RWPE2 (cell line): ENCODE measurements at regions not wholly inside any gene's neighbourhood (a gene's known extent, or its start where the extent isn't known, plus 50 kb on each side); places are given as distances from the start of the nearest gene placed in this dataset.

Experiments
- ATAC-seq: fragments of 200-7000 bp; cut with Tn5 transposase; 3 replicates; pipeline ENCODE4 v1.9.1; 2021; ENCODE audit warnings: low read depth
- DNase-seq: peaks from one replicate; pipeline ENCODE4 v3.0.0-alpha.2; 2020; ENCODE audit warnings: low spot score
- H3K27ac ChIP-seq: fragments of 450-650 bp; 2 replicates; pipeline ENCODE4 v1.5.1; 2017; ENCODE audit warnings: mild to moderate bottlenecking; ENCODE audit not compliant: poor library complexity, severe bottlenecking
- H3K27me3 ChIP-seq: fragments of 250-450 bp; sonication (Bioruptor Pico); 2 replicates; pipeline ENCODE4 v1.5.1; 2021; ENCODE audit warnings: mild to moderate bottlenecking, moderate library complexity; ENCODE audit not compliant: insufficient read depth, poor library complexity, severe bottlenecking
- H3K36me3 ChIP-seq: fragments of 250-450 bp; sonication (Bioruptor Pico); 2 replicates; pipeline ENCODE4 v1.5.1; 2020; ENCODE audit warnings: low read depth, mild to moderate bottlenecking, moderate library complexity
- H3K4me1 ChIP-seq: fragments of 250-450 bp; sonication (Bioruptor Pico); 2 replicates; pipeline ENCODE4 v1.5.1; 2021; ENCODE audit warnings: mild to moderate bottlenecking, moderate library complexity; ENCODE audit not compliant: insufficient read depth, poor library complexity, severe bottlenecking
- H3K4me3 ChIP-seq: fragments of 250-450 bp; sonication (Bioruptor Pico); 2 replicates; pipeline ENCODE4 v1.5.1; 2021; ENCODE audit warnings: mild to moderate bottlenecking, moderate library complexity; ENCODE audit not compliant: severe bottlenecking
- H3K9me3 ChIP-seq: fragments of 250-450 bp; sonication (Bioruptor Pico); 2 replicates; pipeline ENCODE4 v1.5.1; 2021; ENCODE audit warnings: mild to moderate bottlenecking, moderate library complexity; ENCODE audit not compliant: severe bottlenecking
- CTCF ChIP-seq: fragments of 450-650 bp; IDR thresholded peaks from one replicate; pipeline ENCODE4 v1.5.1; 2017; ENCODE audit warnings: mild to moderate bottlenecking, moderate library complexity; ENCODE audit not compliant: poor library complexity, severe bottlenecking

DNA sequence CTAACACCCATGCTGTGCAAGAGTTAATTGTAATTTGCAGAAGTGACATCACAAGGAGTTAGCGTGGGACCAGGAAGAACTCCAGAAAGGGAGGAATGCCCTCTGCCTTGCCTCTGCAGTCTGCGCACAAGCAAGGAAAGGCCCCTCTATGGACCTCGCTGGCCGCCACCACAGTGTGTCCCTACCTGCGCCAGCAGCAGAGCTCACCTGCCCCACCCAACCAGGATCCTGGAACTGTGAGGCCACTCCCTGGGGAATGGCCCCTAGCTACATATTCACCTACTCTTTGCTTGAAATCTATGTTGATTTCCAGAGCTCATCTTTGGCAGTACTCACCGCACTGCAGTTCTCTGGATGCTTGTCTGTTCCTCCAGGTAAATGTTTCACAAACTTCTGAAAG, 72.0 kb upstream of the MTNR1B start:
- ATAC-seq (no peak), DNase-seq (no peak)
- Histone ChIP-seq H3K9me3 (no peaks in the 10 kb centered on the region), H3K27me3 (no peaks in the 10 kb centered on the region), H3K36me3 (no peaks in the 10 kb centered on the region), H3K27ac (no peak overlapping the region), H3K4me1 (no peaks in the 10 kb centered on the region), H3K4me3 (no peak overlapping the region)
- no peak for TF ChIP-seq CTCF

GRCh38 chr11:92902417-92902816, 67.0 kb upstream of the MTNR1B start:
- Histone ChIP-seq H3K9me3 (no peaks in the 10 kb centered on the region), H3K4me3 (no peak overlapping the region), H3K4me1 (no peaks in the 10 kb centered on the region), H3K27me3 (no peaks in the 10 kb centered on the region), H3K27ac (no peak overlapping the region), H3K36me3 (no peaks in the 10 kb centered on the region)
- TF ChIP-seq CTCF, result no peak
- DNase-seq (no peak), ATAC-seq (no peak)

DNA sequence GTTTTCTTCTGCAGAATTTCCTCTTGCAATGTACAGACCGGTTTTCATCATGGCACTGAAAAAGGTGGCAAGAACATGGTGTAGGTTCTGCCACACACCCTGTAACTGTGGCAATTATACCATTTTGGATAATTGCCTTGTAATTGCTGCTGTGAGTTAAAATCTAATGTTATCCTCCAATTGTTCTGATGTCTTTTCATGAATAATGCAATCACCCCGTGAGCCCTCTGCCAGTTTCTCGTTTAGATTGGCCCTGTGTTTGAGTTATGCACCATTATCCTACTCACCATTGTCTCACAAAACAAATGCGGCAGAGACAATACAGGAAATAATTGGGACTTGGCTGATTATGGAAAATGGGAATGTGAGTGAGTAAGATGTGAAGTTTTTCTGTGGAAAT, 61.8 kb upstream of the MTNR1B start:
- Histone ChIP-seq H3K27ac (no peak overlapping the region), H3K9me3 (no peaks in the 10 kb centered on the region), H3K4me3 (no peak overlapping the region), H3K36me3 (no peaks in the 10 kb centered on the region), H3K27me3 (no peaks in the 10 kb centered on the region), H3K4me1 (no peaks in the 10 kb centered on the region)
- DNase-seq (no peak), ATAC-seq (no peak)
- no peak for TF ChIP-seq CTCF

GRCh38 chr11:92909214-92909613, 60.2 kb upstream of the MTNR1B start:
- H3K36me3 ChIP-seq, result no peaks in the 10 kb centered on the region
- no peak overlapping the region for H3K4me3 ChIP-seq
- ATAC-seq (no peak), DNase-seq (no peak)
- no peaks in the 10 kb centered on the region for H3K4me1 ChIP-seq
- TF ChIP-seq CTCF, result no peak
- no peak overlapping the region for H3K27ac ChIP-seq
- H3K27me3 ChIP-seq, result no peaks in the 10 kb centered on the region
- no peaks in the 10 kb centered on the region for H3K9me3 ChIP-seq

- DNase-seq, result no peak
- no peak overlapping the region for H3K27ac ChIP-seq
- H3K36me3 ChIP-seq, result no peaks in the 10 kb centered on the region
- H3K4me3 ChIP-seq, result no peak overlapping the region
- no peaks in the 10 kb centered on the region for H3K27me3 ChIP-seq
- ATAC-seq, result no peak
- no peaks in the 10 kb centered on the region for H3K4me1 ChIP-seq
- no peaks in the 10 kb centered on the region for H3K9me3 ChIP-seq
- TF ChIP-seq CTCF, result no peak
Measured at GRCh38 chr11:92911478-92911877, 58.0 kb upstream of the MTNR1B start.
